GM21786 (cell line): ENCODE measurements at regions not wholly inside any gene's neighbourhood (a gene's known extent, or its start where the extent isn't known, plus 50 kb on each side); places are given as distances from the start of the nearest gene placed in this dataset.

Experiments used
- ATAC-seq: cut with Tn5 transposase; IDR thresholded peaks from one replicate; pipeline ENCODE4 v1.9.1; 2021; ENCODE audit not compliant: unreplicated experiment

DNA sequence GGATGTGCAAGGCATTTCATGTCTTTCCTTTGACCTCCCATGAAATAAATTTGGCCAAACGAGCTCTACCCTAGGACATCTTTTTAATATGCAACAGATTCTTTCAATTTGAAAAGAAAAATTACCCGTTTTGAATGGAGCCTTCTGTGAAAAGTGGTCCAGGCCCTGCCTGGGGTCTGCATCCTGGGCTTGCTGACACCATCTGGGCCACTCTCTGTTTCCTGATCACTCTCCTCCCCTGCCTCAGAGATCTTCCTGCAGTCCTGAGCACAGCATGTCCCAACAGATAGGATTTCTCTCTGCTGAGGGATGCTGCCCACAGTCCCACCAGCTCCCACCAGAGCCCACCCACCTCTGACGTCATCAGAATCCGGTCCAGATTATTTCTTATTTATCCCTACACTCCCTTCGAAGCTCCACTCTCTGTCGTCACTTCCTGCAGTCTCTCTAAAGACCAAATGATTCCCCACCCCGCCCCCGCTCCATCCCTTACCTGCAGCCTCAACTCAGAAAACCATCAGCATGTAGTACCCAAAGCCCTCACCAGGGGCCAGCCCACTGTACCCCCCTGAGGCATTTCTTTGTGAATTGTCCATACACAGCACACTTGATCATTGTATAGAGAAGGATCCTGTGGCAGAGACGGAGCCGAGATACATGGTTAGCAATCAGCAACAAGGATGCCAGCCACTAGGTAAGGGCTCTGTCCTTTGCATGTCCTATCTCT, 192.1 kb upstream of the MGMT start:
- ATAC-seq: no peak

DNA sequence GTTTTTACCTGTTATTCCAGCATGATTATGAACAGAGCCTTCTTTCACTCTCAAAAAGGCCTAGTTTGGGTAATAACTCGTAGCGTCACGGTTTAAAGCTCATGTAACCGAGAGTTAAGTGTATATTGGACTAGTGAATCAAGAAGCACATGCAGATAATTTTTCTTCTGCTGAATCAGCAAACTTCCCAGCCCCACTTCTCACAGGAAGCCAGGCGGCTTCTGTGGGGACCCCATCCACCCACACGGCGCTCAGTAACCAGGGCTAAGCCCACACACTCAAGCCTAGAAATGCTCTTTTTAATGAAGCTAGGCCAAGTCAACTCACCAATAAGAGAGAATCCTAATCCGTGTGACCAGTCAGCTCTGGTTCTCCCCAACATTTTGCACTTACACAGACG, 191.2 kb upstream of the MGMT start:
- ATAC-seq: no peak

DNA sequence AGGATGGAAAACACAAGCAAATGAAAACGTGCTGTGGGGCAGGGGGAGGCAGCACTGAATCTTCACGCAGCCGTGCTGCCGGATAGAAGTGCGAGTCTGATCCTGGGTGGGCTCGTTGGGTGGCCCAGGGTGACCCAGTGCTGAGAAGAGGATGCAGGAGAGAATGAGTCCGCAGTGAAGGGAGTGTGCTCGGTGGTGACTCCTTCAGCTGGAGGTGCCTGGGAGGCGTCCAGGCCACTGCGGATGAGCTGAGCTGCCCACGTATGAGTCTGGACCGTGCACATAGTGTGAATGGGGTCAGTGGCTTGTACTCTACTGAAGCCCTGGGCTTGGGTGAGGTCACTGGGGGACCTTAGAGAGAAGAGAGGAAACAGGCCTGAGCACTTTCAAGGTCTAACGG, 190.0 kb upstream of the MGMT start:
- ATAC-seq: no peak

DNA sequence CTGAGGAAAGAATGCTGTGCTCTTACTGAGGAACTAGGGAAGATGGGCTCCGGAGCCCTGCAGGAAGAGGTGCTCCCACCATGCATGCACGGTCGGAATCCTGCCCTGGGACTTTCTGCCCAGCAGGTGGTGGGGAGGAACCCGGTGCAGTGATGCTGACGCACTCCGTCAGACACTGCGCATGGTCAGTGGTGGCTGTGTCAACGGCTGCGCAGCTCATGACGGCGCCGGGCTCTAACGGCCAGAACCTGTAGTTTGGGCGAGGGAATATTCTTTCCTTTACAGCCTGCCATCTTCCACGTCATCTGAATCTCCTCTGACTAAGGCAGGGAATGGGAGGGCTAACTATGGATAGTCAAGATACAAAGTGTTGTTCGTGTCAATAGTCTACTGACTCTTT, 189.2 kb upstream of the MGMT start:
- ATAC-seq: no peak

DNA sequence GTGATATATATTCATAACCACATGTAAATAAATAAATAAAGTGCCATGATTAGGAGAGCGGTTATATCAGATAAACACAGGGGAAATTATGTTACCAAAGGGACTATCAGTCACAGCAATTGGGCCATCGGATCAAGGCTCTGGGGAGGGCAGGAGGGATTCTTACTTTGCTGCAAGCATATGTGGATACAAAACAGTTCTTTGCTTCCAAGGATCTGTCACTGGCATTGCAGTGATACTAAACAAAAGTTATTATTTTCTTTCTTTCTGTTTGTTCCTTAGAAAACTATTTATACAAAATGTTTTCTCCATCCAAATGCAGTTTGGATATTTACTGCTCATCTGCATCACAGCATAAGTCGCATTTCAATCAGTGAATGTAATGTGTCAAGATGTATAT, 188.4 kb upstream of the MGMT start:
- ATAC-seq: no peak

DNA sequence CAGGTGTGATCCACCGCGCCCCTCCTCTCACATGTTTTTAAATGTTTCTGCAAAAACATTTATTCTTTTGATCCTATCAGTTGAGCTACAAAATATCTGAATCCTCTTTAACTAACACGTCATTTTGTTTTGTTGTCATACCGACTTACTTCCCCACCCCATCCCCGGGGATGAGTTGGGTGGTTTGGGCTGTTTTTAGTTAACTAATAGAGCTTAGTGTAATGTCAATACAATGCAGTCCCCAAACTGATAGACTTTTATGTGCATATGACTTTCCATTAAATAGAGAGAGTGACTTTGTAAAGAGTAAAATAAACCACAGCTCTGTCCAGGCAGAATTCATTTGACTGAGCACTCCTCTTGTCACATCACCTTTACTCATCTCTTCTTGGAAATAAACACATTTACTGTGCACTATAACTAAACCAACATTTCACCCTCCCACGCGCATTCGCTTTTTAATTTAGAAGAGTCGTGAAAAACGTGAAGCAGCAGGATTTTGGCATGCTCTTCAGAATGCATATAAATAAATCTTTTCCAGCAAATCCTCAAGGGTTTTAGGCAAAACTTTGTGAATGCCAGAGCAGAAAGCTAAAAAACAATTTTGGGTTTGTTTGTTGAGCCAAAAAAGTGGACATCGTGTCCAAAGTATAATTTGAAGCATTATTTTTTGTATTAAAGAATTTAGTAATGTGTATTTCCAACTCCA, 187.4 kb upstream of the MGMT start:
- ATAC-seq: no peak

DNA sequence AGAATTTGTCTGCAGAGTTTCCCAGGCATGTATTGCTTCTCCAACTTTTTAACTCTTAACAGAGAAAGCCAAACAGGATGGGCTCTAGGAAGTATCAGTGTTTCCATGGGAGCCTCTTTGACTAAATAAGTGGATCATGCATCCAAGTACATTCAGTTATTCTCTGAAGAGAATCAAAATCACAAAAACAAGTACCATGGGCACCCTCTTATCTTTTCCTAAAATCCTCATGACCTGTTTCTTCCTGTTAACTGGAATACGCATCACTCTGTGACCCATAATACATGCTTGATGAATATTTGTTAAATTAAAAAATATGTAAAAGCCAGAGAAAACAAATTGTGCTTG, 186.9 kb upstream of the MGMT start:
- no peak for ATAC-seq

DNA sequence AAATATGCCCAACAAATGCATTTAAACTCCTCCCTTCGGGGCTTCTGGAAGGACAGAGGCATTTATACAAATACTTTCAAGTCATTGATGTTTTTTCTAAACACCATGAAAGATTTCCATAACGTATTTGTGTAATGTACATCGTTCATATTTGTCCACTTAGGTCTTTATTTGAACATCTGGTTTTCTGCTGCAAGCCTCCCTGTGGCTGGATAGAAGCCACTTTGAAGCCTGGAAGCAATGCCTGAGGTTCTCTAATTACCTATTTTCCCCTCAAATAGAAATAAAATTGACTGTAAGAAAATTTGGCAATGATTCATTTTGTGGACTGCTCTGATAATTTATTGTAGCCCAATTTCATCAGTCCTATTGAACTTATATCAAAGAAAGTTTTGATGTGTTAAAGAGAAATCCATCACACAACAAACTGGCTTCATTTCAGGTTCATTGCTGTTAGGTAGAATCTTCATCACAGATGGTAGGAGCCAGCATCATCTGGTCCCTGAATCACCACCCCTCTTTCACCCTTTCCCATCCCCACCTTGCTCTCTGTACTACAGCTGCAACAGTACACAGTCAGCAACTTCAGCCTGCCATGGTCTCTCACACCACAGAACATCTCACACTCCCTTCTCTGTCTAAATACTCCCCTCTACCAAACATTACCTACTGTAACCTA, 186.0 kb upstream of the MGMT start:
- no peak for ATAC-seq

DNA sequence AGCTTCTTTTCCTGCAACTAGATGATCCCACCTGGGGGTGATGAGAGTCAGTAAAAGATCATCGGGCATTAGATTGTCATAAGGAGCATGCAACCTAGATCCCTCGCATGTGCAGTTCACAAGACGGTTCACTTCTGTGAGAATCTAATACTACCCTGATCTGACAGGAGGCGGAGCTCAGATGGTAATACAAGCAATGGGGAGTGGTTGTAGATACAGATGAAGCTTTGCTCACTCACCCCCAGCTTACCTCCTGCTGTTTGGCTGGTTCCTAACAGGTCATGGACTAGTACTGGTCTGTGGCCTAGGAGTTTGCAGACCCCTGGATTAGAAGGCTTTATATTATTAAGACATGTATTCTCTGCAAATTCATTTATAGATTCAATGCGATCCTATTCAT, 181.6 kb upstream of the MGMT start:
- no peak for ATAC-seq

DNA sequence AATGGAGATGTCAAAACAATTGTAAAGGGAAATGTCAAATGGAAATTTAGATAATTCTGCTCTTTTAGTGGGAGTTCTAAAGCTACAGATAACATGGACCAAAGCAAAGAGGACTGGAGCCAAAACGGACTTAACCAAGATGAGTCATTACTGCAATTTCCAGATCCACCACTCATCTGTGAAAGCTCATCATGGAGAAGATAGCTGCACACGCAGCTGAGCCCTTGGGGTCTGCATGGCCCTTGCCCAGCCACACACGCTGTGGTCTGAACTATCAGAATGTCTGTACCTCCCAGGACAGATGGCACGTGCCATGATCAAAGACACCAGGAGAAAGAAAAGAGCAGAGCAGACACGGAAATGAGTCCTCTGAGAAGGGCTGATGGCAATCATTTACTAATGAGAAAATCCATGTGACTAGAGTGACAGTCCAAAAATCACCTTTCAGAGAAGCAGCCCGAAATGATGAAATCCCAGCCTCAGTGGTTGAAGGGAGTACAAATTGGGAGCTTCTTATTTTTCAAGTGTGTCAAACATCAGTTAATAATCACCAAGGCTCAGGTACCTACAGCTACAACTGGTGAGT, 177.9 kb upstream of the MGMT start:
- no peak for ATAC-seq

DNA sequence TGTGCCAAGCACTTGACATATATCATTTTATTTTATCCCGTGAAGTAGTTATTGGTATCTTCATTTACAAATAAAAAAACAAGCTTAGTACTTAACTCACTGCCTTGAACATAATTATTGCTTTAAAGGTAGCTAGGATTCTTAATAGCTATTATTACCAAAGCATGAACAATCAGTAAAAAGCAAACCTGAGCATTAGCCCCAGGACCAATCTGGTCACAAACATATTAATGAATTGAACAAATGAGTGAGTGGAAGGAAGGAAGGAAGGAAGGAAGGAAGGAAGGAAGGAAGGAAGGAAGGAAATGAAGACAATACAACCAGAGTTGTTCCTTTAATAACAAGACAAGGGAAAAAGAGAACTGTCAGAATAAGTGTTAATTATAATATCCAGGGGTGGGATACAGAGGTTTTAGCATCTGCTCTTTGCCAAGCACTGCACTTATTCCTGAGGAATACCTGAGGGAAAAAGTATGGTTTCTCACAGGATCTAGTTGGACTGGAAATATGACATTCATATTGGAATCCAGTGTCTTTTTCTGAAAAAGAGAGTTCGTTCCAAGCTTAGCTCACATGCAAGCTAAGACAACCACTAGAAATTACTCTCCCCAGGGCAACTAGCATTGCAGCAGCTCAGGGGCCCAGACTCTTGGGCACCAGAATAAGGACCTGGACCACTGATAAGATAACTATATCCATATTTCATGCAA, 172.9 kb upstream of the MGMT start:
- ATAC-seq: no peak

DNA sequence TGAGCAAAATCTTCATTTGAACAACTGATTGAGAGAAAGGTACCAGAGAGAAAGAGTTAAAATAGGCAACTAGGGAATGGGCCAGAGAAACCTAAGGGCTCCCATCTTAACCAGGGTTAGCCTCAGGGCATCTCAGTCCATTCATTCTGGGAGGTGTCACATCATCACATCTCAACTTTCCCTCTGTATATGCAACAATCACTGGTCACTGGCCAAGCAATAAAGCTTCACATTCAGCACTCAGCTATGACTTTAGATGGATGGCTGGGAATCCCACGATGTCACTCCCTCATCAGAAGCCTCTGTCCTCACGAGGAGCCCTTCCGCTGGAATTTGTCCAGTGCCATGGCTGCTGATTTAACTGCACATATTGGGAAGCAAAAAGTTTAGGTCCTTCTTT, 172.1 kb upstream of the MGMT start:
- ATAC-seq: no peak

DNA sequence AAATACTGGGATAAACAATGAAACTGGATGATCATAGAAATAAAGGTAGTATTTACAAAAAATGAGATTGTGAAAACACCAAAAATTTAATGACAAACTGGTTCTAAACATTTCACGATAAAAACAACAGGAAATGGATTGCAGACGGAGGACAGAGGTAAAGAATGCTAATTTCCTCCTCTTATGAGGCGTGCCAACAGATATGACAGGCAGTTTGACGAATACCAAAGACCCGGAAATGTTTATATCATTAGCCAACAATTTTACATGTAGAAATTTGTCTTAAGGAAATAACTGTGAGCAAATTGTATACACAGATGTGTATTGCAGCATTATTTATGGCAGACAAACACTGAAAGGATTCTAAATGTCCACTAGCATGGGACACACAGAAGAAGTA, 162.0 kb upstream of the MGMT start:
- ATAC-seq: no peak

DNA sequence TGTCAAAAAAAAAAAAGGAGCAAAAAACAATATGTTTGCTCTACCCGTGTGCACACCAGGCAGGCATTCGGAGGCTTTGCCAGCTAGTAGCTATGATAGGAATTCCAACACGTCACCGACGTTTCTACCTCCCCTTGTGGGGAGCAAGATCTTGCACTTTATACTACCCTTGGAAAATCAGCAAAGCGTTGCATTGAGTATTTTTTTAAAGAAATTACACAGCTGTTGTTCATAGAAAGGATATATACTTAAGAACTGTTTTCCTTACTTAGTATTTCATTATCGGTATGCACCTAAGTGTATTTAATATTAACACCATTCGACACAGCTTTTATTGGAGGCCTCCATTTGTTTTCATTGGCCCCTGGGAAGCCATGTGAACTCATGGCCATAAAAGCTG, 159.9 kb upstream of the MGMT start:
- ATAC-seq: no peak

DNA sequence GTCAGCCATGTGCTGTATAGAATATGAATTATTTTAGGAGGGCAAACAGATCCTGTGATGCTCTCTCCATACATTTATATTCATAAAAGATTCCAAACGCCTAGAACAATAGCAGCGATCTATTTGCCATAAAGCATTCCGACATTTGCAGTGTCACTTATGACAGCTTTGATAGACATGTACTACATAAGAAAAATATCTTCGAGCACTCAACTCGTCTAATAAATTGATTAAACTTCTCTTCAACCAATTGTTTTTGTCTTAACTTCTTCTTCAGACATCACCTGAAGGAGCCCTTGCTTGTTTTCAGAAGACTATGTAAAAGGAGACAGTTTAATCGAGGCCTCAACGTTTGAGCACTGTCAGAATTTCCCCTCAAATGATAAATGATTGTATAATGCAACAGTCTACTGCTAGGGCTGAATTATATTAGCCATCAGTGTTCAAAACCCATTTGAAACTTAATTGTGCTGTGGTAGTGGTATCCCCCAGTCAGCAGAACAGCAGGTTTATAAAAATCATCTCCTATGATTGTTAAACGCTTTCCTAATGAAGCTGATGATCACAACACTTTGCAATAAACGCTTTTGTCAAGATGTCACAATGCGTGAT, 158.0 kb upstream of the MGMT start:
- ATAC-seq: no peak

DNA sequence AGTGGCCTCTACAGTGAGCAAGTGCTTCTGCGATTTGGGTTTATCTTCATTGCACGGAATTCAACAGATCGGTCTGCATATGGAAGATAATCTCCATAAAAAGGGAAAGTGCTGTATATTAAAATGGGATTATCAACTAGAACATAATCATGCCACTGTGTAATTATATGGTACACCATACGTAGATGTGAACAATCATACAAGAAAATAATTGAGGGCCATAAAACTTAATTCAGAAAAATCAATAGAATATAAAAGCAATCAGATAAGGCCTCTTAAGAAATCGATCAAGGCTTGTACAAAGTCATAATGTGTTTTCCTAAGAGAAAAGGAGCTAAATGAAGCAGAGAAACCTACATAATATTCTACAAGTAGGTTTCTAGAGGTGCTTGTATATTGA, 157.5 kb upstream of the MGMT start:
- no peak for ATAC-seq

DNA sequence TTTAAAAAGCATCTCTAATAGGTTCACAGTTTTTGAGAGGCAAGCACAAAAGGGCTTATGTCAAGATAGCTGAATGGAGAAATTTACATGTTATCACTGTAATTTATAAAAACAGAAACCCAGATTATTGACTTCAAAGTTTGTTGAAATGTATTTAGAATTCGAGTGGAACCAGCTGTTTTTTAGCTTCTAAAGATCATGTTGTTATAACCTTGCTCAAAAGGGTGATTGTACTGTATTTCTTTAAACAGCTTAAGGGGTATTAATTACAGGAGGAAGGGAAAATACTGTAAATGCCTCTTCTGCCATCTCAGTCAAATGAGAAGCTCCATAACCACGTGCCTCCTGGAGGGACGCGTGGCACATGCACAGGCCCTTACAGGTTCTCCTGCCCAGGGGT, 156.2 kb upstream of the MGMT start:
- no peak for ATAC-seq

DNA sequence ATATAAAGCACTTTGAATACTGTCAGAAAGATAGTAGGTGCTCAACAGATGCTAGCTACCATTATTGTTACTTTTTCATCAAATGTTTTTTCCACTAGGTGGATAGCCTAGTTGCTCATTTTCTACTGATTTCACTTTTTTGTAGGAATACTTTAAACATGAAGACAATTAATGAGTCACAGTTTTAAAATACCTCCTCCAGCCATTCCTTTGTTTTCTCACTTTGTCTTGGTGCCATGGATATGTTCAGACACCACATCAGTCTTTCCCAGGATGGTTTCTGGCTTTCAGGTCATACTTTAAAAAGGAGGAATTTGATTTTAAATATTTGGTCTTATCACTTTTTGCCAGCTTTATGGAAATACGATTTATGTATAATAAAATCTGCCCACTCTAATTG, 147.1 kb upstream of the MGMT start:
- ATAC-seq: no peak

DNA sequence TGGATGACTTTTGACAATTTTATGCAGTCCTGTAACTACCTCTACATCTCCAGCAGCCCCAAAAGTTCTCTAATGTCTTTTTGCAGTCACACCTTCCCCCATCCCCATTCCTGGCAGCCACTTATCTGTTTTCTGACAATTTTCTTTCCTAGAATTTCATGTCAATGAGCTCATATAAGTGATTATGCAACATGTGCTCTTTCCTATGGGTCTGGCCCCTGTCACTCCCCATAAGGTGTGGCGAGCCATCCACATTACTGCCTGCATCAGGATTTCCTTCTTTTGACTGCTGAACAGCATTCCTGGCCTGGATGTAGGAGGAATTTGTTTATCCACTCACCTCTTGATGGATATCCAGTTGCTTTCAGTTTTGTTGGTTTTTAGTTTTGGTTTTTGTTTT, 146.7 kb upstream of the MGMT start:
- no peak for ATAC-seq

DNA sequence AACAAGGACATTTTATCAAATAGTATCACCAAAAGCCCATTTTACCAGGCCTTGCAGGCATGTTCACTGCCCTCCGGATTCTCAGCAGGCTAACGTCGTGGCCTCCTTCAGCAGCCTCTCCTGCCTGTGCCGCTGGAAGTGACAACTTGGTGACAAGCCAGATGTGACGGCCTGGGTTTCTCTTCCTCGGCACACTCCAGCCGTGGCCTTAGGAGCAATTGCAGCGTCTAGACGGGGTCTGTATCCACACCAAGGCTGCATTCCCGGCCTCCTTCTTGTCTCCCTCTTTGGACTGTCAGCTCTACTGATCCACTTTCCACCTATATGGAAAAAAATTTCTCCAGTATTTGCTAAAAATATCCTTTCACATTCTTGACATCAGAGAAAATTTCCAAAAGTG, 145.3 kb upstream of the MGMT start:
- ATAC-seq: no peak
